SJSA1 (cell line): ENCODE measurements at regions not wholly inside any gene's neighbourhood (a gene's known extent, or its start where the extent isn't known, plus 50 kb on each side); places are given as distances from the start of the nearest gene placed in this dataset.

Source experiments
- DNase-seq, 2 experiments: peaks; one replicate each; pipeline ENCODE4 v3.0.0-alpha.2; 2015 to 2020; ENCODE audit warnings: low spot score in 2 of 2, low read depth in 1 of 2
- H3K27ac ChIP-seq: fragments of 250-450 bp; sonication (Bioruptor Pico); 2 replicates; pipeline ENCODE4 v1.5.1; 2020; ENCODE audit warnings: mild to moderate bottlenecking, moderate library complexity
- H3K27me3 ChIP-seq: fragments of 250-450 bp; sonication (Bioruptor Pico); replicated peaks from 2 replicates; pipeline ENCODE4 v1.5.1; 2020; ENCODE audit warnings: mild to moderate bottlenecking, moderate library complexity
- H3K36me3 ChIP-seq: fragments of 250-450 bp; sonication (Bioruptor Pico); 2 replicates; pipeline ENCODE4 v1.5.1; 2020; ENCODE audit warnings: mild to moderate bottlenecking
- H3K4me1 ChIP-seq: fragments of 250-450 bp; sonication (Bioruptor Pico); replicated peaks from 2 replicates; pipeline ENCODE4 v1.6.1; 2021; ENCODE audit warnings: mild to moderate bottlenecking
- H3K4me3 ChIP-seq: fragments of 250-450 bp; sonication (Bioruptor Pico); 2 replicates; pipeline ENCODE4 v1.5.1; 2020; ENCODE audit warnings: mild to moderate bottlenecking
- H3K9me3 ChIP-seq: fragments of 250-450 bp; sonication (Bioruptor Pico); replicated peaks from 2 replicates; pipeline ENCODE4 v1.5.1; 2020; ENCODE audit warnings: mild to moderate bottlenecking

- Histone ChIP-seq H3K27ac (no peak overlapping the region), H3K9me3 (no peaks in the 10 kb centered on the region), H3K27me3 (no peaks in the 10 kb centered on the region), H3K36me3 (no peaks in the 10 kb centered on the region), H3K4me1 (no peaks in the 10 kb centered on the region), H3K4me3 (no peak overlapping the region)
- no peak for DNase-seq
Observed at GRCh38 chr11:91984033-91984584, 240.5 kb upstream of the FAT3 start.

GRCh38 chr11:91981995-91982394 is 242.6 kb upstream of the FAT3 start:
- no peaks in the 10 kb centered on the region for H3K9me3 ChIP-seq

GRCh38 chr11:91979775-91980174 is 244.8 kb upstream of the FAT3 start:
- H3K36me3 ChIP-seq: no peaks in the 10 kb centered on the region
- H3K9me3 ChIP-seq: no peaks in the 10 kb centered on the region
- H3K27me3 ChIP-seq: no peaks in the 10 kb centered on the region
- no peaks in the 10 kb centered on the region for H3K4me1 ChIP-seq
- H3K4me3 ChIP-seq: no peak overlapping the region
- no peak overlapping the region for H3K27ac ChIP-seq
- DNase-seq: no peak

More at GRCh38 chr11:91981995-91982394, 242.6 kb upstream of the FAT3 start:
- no peaks in the 10 kb centered on the region for H3K27me3 ChIP-seq
- H3K4me3 ChIP-seq: no peak overlapping the region
- H3K36me3 ChIP-seq: no peaks in the 10 kb centered on the region
- DNase-seq: no peak
- H3K4me1 ChIP-seq: no peaks in the 10 kb centered on the region
- no peak overlapping the region for H3K27ac ChIP-seq

- Histone ChIP-seq H3K4me3 (no peak overlapping the region), H3K27me3 (no peaks in the 10 kb centered on the region), H3K9me3 (no peaks in the 10 kb centered on the region), H3K4me1 (no peaks in the 10 kb centered on the region), H3K27ac (no peak overlapping the region), H3K36me3 (no peaks in the 10 kb centered on the region)
- no peak for DNase-seq
Observed at GRCh38 chr11:91978747-91979146, 245.9 kb upstream of the FAT3 start.

GRCh38 chr11:91972665-91973266 is 251.9 kb upstream of the FAT3 start:
- no peak overlapping the region for H3K27ac ChIP-seq
- no peak overlapping the region for H3K4me3 ChIP-seq
- no peaks in the 10 kb centered on the region for H3K36me3 ChIP-seq
- H3K4me1 ChIP-seq: no peaks in the 10 kb centered on the region
- no peak for DNase-seq
- no peaks in the 10 kb centered on the region for H3K27me3 ChIP-seq
- no peaks in the 10 kb centered on the region for H3K9me3 ChIP-seq

- Histone ChIP-seq H3K27me3 (no peaks in the 10 kb centered on the region), H3K4me1 (no peaks in the 10 kb centered on the region)
Observed at GRCh38 chr11:91970624-91971023, 254.0 kb upstream of the FAT3 start.

GRCh38 chr11:91969486-91969885 is 255.1 kb upstream of the FAT3 start:
- H3K4me1 ChIP-seq: no peaks in the 10 kb centered on the region
- no peak overlapping the region for H3K27ac ChIP-seq
- no peak overlapping the region for H3K4me3 ChIP-seq
- no peak for DNase-seq
- H3K9me3 ChIP-seq: no peaks in the 10 kb centered on the region
- H3K27me3 ChIP-seq: no peaks in the 10 kb centered on the region
- no peaks in the 10 kb centered on the region for H3K36me3 ChIP-seq

More at GRCh38 chr11:91970624-91971023, 254.0 kb upstream of the FAT3 start:
- no peak for DNase-seq
- H3K4me3 ChIP-seq: no peak overlapping the region
- H3K9me3 ChIP-seq: no peaks in the 10 kb centered on the region
- no peak overlapping the region for H3K27ac ChIP-seq
- H3K36me3 ChIP-seq: no peaks in the 10 kb centered on the region

GRCh38 chr11:91967691-91968045 is 256.9 kb upstream of the FAT3 start:
- Histone ChIP-seq H3K4me3 (no peak overlapping the region), H3K36me3 (no peaks in the 10 kb centered on the region), H3K27me3 (no peaks in the 10 kb centered on the region), H3K9me3 (no peaks in the 10 kb centered on the region), H3K4me1 (no peaks in the 10 kb centered on the region), H3K27ac (no peak overlapping the region)
- no peak for DNase-seq

GRCh38 chr11:91967026-91967690 is 257.5 kb upstream of the FAT3 start:
- H3K27me3 ChIP-seq: no peaks in the 10 kb centered on the region
- DNase-seq: no peak
- no peak overlapping the region for H3K27ac ChIP-seq
- H3K4me1 ChIP-seq: no peaks in the 10 kb centered on the region
- H3K36me3 ChIP-seq: no peaks in the 10 kb centered on the region
- H3K9me3 ChIP-seq: no peaks in the 10 kb centered on the region
- no peak overlapping the region for H3K4me3 ChIP-seq

GRCh38 chr11:91966368-91966767 is 258.2 kb upstream of the FAT3 start:
- Histone ChIP-seq H3K27me3 (no peaks in the 10 kb centered on the region), H3K4me3 (no peak overlapping the region), H3K9me3 (no peaks in the 10 kb centered on the region), H3K36me3 (no peaks in the 10 kb centered on the region), H3K4me1 (no peaks in the 10 kb centered on the region), H3K27ac (no peak overlapping the region)
- DNase-seq: no peak

- Histone ChIP-seq H3K4me1 (no peaks in the 10 kb centered on the region), H3K36me3 (no peaks in the 10 kb centered on the region), H3K9me3 (no peaks in the 10 kb centered on the region), H3K27me3 (no peaks in the 10 kb centered on the region), H3K4me3 (no peak overlapping the region), H3K27ac (no peak overlapping the region)
- DNase-seq: no peak
Observed at GRCh38 chr11:91960770-91961169, 263.8 kb upstream of the FAT3 start.

GRCh38 chr11:91959411-91959810 is 265.2 kb upstream of the FAT3 start:
- no peaks in the 10 kb centered on the region for H3K27me3 ChIP-seq
- H3K27ac ChIP-seq: no peak overlapping the region
- no peaks in the 10 kb centered on the region for H3K36me3 ChIP-seq
- H3K9me3 ChIP-seq: no peaks in the 10 kb centered on the region
- DNase-seq: no peak
- no peaks in the 10 kb centered on the region for H3K4me1 ChIP-seq
- H3K4me3 ChIP-seq: no peak overlapping the region

GRCh38 chr11:91956711-91957110 is 267.9 kb upstream of the FAT3 start:
- H3K4me1 ChIP-seq: no peaks in the 10 kb centered on the region
- H3K36me3 ChIP-seq: no peaks in the 10 kb centered on the region
- H3K9me3 ChIP-seq: no peaks in the 10 kb centered on the region
- no peaks in the 10 kb centered on the region for H3K27me3 ChIP-seq
- no peak for DNase-seq
- no peak overlapping the region for H3K27ac ChIP-seq
- no peak overlapping the region for H3K4me3 ChIP-seq

- H3K27me3 ChIP-seq: no peaks in the 10 kb centered on the region
- H3K4me1 ChIP-seq: no peaks in the 10 kb centered on the region
Observed at GRCh38 chr11:91955206-91955605, 269.4 kb upstream of the FAT3 start.

More at GRCh38 chr11:91955206-91955605, 269.4 kb upstream of the FAT3 start:
- Histone ChIP-seq H3K4me3 (no peak overlapping the region), H3K9me3 (no peaks in the 10 kb centered on the region), H3K36me3 (no peaks in the 10 kb centered on the region), H3K27ac (no peak overlapping the region)
- no peak for DNase-seq
